ENCODE measurements at regions not wholly inside any gene's neighbourhood (a gene's known extent, or its start where the extent isn't known, plus 50 kb on each side); places are given as distances from the start of the nearest gene placed in this dataset.
"Not testable (repeated sequence)": the region's sequence is repeated elsewhere in the genome, so short reads cannot be mapped to it uniquely, and the experiment has no call there.

DNA sequence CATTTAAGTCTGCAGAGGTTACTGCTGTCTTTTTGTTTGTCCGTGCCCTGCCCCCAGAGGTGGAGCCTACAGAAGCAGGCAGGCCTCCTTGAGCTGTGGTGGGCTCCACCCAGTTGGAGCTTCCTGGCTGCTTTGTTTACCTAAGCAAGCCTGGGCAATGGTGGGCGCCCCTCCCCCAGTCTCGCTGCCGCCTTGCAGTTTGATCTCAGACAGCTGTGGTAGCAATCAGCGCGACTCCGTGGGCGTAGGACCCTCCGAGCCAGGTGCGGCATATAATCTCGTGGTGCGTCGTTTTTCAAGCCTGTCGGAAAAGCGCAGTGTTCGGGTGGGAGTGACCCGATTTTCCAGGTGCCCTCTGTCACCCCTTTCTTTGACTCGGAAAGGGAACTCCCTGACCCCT is 253.3 kb upstream of the PITX2 start:
- TF ChIP-seq, protein P1, sequence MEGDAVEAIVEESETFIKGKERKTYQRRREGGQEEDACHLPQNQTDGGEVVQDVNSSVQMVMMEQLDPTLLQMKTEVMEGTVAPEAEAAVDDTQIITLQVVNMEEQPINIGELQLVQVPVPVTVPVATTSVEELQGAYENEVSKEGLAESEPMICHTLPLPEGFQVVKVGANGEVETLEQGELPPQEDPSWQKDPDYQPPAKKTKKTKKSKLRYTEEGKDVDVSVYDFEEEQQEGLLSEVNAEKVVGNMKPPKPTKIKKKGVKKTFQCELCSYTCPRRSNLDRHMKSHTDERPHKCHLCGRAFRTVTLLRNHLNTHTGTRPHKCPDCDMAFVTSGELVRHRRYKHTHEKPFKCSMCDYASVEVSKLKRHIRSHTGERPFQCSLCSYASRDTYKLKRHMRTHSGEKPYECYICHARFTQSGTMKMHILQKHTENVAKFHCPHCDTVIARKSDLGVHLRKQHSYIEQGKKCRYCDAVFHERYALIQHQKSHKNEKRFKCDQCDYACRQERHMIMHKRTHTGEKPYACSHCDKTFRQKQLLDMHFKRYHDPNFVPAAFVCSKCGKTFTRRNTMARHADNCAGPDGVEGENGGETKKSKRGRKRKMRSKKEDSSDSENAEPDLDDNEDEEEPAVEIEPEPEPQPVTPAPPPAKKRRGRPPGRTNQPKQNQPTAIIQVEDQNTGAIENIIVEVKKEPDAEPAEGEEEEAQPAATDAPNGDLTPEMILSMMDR (IDR thresholded peaks at IDR 0.05): not testable (repeated sequence)
- not testable (repeated sequence) for TF ChIP-seq POLR2A (IDR thresholded peaks at IDR 0.05)

All from right lobe of liver (tissue), 4 donors.